ENCODE measurements at regions not wholly inside any gene's neighbourhood (a gene's known extent, or its start where the extent isn't known, plus 50 kb on each side); places are given as distances from the start of the nearest gene placed in this dataset.
"Not testable (repeated sequence)": the region's sequence is repeated elsewhere in the genome, so short reads cannot be mapped to it uniquely, and the experiment has no call there.

GRCh38 chr10:118812393-118812740, 57.6 kb upstream of the CACUL1 start:
- H3K4me1 ChIP-seq (ENCODE audit: control insufficient read depth in 4 of 4, insufficient read depth in 4 of 4, low read length in 3 of 4), result no peaks in the 10 kb centered on the region
- no peak for DNase-seq (ENCODE audit: low spot score)
- no peaks in the 10 kb centered on the region for H3K27me3 ChIP-seq (ENCODE audit: control insufficient read depth in 4 of 4, insufficient read depth in 4 of 4, low read length in 3 of 4)
- H3K9me3 ChIP-seq (ENCODE audit: control insufficient read depth in 4 of 4, low read length in 3 of 4), result no peaks in the 10 kb centered on the region
- H3K27ac ChIP-seq (ENCODE audit: low read depth in 1 of 2, low read length in 2 of 2), result no peak overlapping the region
- WGBS, result 49% methylated on average over 10 of the region's 10 CpGs
- H3K36me3 ChIP-seq (ENCODE audit: control insufficient read depth in 4 of 4, insufficient read depth in 3 of 4, low read depth in 1 of 4, low read length in 3 of 4), result no peaks in the 10 kb centered on the region
- H3K9ac ChIP-seq (ENCODE audit: low read depth in 1 of 2, low read length in 2 of 2), result no peak overlapping the region
- no peak for TF ChIP-seq GABPA (IDR thresholded peaks at IDR 0.05 in 1 of 2, conservative IDR thresholded peaks at IDR 0.05 in 1 of 2)
- TF ChIP-seq JUND (IDR thresholded peaks at IDR 0.05), result no peak
- no peak for TF ChIP-seq RAD21 (IDR thresholded peaks at IDR 0.05)
- TF ChIP-seq TAF1 (conservative IDR thresholded peaks at IDR 0.05), result no peak
- TF ChIP-seq EGR1 (IDR thresholded peaks at IDR 0.05; ENCODE audit: low read depth in 2 of 2), result no peak
- no peak for TF ChIP-seq CTCF (IDR thresholded peaks at IDR 0.05; ENCODE audit: low read depth, low read length, missing input control)
- no peak for TF ChIP-seq ATF3 (IDR thresholded peaks at IDR 0.05)
- no peak for TF ChIP-seq REST (IDR thresholded peaks at IDR 0.05)
- no peak for TF ChIP-seq SP1 (IDR thresholded peaks at IDR 0.05)
- TF ChIP-seq MAX (IDR thresholded peaks at IDR 0.05), result no peak
- TF ChIP-seq FOXA1 (IDR thresholded peaks at IDR 0.05), result no peak
- TF ChIP-seq RXRA (IDR thresholded peaks at IDR 0.05), result no peak
- no peak for TF ChIP-seq NR2F2 (IDR thresholded peaks at IDR 0.05)
- no peak for TF ChIP-seq YY1 (IDR thresholded peaks at IDR 0.05)
- H3K4me3 ChIP-seq (ENCODE audit: low read depth in 1 of 3, low read length in 3 of 3), result no peak overlapping the region

GRCh38 chr10:118813001-118813400, 58.2 kb upstream of the CACUL1 start:
- H3K9ac ChIP-seq (ENCODE audit: low read depth in 1 of 2, low read length in 2 of 2); H3K27me3 ChIP-seq (ENCODE audit: control insufficient read depth in 4 of 4, insufficient read depth in 4 of 4, low read length in 3 of 4); DNase-seq (ENCODE audit: low spot score); H3K4me1 ChIP-seq (ENCODE audit: control insufficient read depth in 4 of 4, insufficient read depth in 4 of 4, low read length in 3 of 4); H3K4me3 ChIP-seq (ENCODE audit: low read depth in 1 of 3, low read length in 3 of 3); H3K36me3 ChIP-seq (ENCODE audit: control insufficient read depth in 4 of 4, insufficient read depth in 3 of 4, low read depth in 1 of 4, low read length in 3 of 4); H3K27ac ChIP-seq (ENCODE audit: low read depth in 1 of 2, low read length in 2 of 2); H3K9me3 ChIP-seq (ENCODE audit: control insufficient read depth in 4 of 4, low read length in 3 of 4): not testable (repeated sequence)
- 88% methylated on average over 13 of the region's 13 CpGs for WGBS
